HepG2 (cell line): ENCODE measurements at regions not wholly inside any gene's neighbourhood (a gene's known extent, or its start where the extent isn't known, plus 50 kb on each side); places are given as distances from the start of the nearest gene placed in this dataset.

Source experiments
- ATAC-seq: fragments of 200-7000 bp; cut with Tn5 transposase; 3 replicates; pipeline ENCODE4 v1.9.1; 2020; ENCODE audit warnings: mild to moderate bottlenecking, moderate library complexity
- BruUV-seq: library from RNA; stranded (reverse); fragments of 400-500 nt; replicated peaks from 2 replicates; lab custom pipeline; 2021; lab: Mats Ljungman, UMichigan
- CTCF ChIA-PET: fragments of 300-600 bp; formaldehyde crosslinking; extraction: SDS; loops from one replicate; lab custom pipeline; 2021; ENCODE audit warnings: low total read pairs, inconsistent platforms, low intra/inter-chr PET ratio; lab: Yijun Ruan, JAX
- POLR2A ChIA-PET: fragments of 350-600 bp; sonication (Branson Sonifier 250); formaldehyde crosslinking; loops from one replicate; lab custom pipeline; 2020; ENCODE audit warnings: antibody characterized with exemption, inconsistent platforms; lab: Yijun Ruan, JAX
- DNase-seq: peaks from one replicate; pipeline ENCODE4 v3.0.0-alpha.2; 2015; ENCODE audit warnings: low spot score
- FAIRE-seq: peaks from 3 replicates; lab custom pipeline; 2011; peaks lifted over from hg19 to GRCh38; lab: Jason Lieb, UNC
- H2AFZ ChIP-seq: one replicate; pipeline ENCODE4 v1.6.1; 2011; ENCODE audit warnings: low read length, inconsistent platforms
- H3K27ac ChIP-seq: fragments of 300-600 bp; 3 replicates; pipeline ENCODE4 v1.8.0; 2011; ENCODE audit warnings: mixed run types, mild to moderate bottlenecking, mixed read lengths, low read length, inconsistent platforms; ENCODE audit not compliant: insufficient read depth; ENCODE audit errors: extremely low read length
- H3K27me3 ChIP-seq, 2 experiments: fragments of 200-600 bp in 1 of 2; 2 replicates in 1 of 2; 3 replicates in 1 of 2; pipeline versions ENCODE4 v1.6.0 to v1.8.0; 2011; ENCODE audit warnings: low read length in 2 of 2, mild to moderate bottlenecking in 2 of 2, moderate library complexity in 2 of 2, inconsistent platforms in 1 of 2; ENCODE audit not compliant: insufficient read depth in 2 of 2, control insufficient read depth in 1 of 2
- H3K36me3 ChIP-seq, 2 experiments: fragments of 200-600 bp in 1 of 2; replicated peaks in 1 of 2; 2 replicates in 1 of 2; 3 replicates in 1 of 2; pipeline versions ENCODE4 v1.5.1 to v1.8.0; 2011; ENCODE audit warnings: low read length in 2 of 2, inconsistent platforms in 1 of 2; ENCODE audit not compliant: insufficient read depth in 2 of 2, control insufficient read depth in 1 of 2
- H3K4me1 ChIP-seq: 2 replicates; pipeline ENCODE4 v1.5.1; 2012; ENCODE audit warnings: low read length, inconsistent platforms; ENCODE audit not compliant: insufficient read depth
- H3K4me2 ChIP-seq: 2 replicates; pipeline ENCODE4 v1.6.0; 2011; ENCODE audit warnings: low read depth, low read length, inconsistent platforms
- H3K4me3 ChIP-seq, 3 experiments: fragments of 200-600 bp in 1 of 3; sonication (generic), shearing (Covaris generic) in 1 of 3; replicated peaks in 1 of 3; 2 replicates each; pipeline ENCODE4 v1.5.1; 2011 to 2016; ENCODE audit warnings: low read length in 3 of 3, inconsistent platforms in 2 of 3, low read depth in 2 of 3, mild to moderate bottlenecking in 2 of 3, control low read depth in 1 of 3, mixed read lengths in 1 of 3; ENCODE audit not compliant: insufficient read depth in 1 of 3
- H3K79me2 ChIP-seq: one replicate; pipeline ENCODE4 v1.6.1; 2011; ENCODE audit warnings: low read length, inconsistent platforms; ENCODE audit not compliant: insufficient read depth
- H3K9ac ChIP-seq: 2 replicates; pipeline ENCODE4 v1.6.0; 2011; ENCODE audit warnings: mild to moderate bottlenecking, low read depth, low read length, inconsistent platforms; ENCODE audit not compliant: insufficient read depth
- H3K9me3 ChIP-seq: 2 replicates; pipeline ENCODE4 v1.5.1; 2012; ENCODE audit warnings: mild to moderate bottlenecking, low read length
- H4K20me1 ChIP-seq: 2 replicates; pipeline ENCODE4 v1.6.0; 2011; ENCODE audit warnings: inconsistent platforms, mild to moderate bottlenecking, low read length, moderate library complexity; ENCODE audit not compliant: insufficient read depth
- MED13 ChIP-seq: sonication (generic); formaldehyde crosslinking; IDR thresholded peaks from 2 replicates; pipeline ENCODE4 v1.5.0; 2020; ENCODE audit warnings: missing genetic modification reagents
- ZMYM4 ChIP-seq: sonication (generic); formaldehyde crosslinking; IDR thresholded peaks from 2 replicates; pipeline ENCODE4 v1.8.1; 2023; ENCODE audit warnings: mild to moderate bottlenecking, missing genetic modification reagents
- ZNF337 ChIP-seq: sonication (generic); formaldehyde crosslinking; IDR thresholded peaks from 2 replicates; pipeline ENCODE4 v1.5.1; 2020; ENCODE audit warnings: missing genetic modification reagents, low read depth, mild to moderate bottlenecking, borderline replicate concordance
- ZNF703 ChIP-seq: sonication (generic); formaldehyde crosslinking; IDR thresholded peaks from 2 replicates; pipeline ENCODE4 v1.5.1; 2020; ENCODE audit warnings: missing genetic modification reagents, mild to moderate bottlenecking, moderate library complexity, borderline replicate concordance
- ZNF782 ChIP-seq: sonication (generic); formaldehyde crosslinking; IDR thresholded peaks from 2 replicates; pipeline ENCODE4 v1.4.0; 2020; ENCODE audit warnings: missing genetic modification reagents, mild to moderate bottlenecking, borderline replicate concordance
- ZNF83 ChIP-seq: sonication (generic); formaldehyde crosslinking; IDR thresholded peaks from 2 replicates; pipeline ENCODE4 v1.4.0; 2020; ENCODE audit warnings: missing genetic modification reagents, mild to moderate bottlenecking, borderline replicate concordance
- ZNF879 ChIP-seq: sonication (generic); formaldehyde crosslinking; IDR thresholded peaks from 2 replicates; pipeline ENCODE4 v1.8.1; 2023; ENCODE audit warnings: missing genetic modification reagents
- WGBS: methylation state at CpG from one replicate; pipeline ENCODE4 v1.1.6; 2017; ENCODE audit warnings: low lambda C conversion rate; 5-methylcytosine and 5-hydroxymethylcytosine counted together
- in situ Hi-C: cut with HindIII; loops from 2 replicates; pipeline ENCODE4 v1.10.0; 2017; ENCODE audit warnings: low pct_unique_long_range_greater_than_20kb; ENCODE audit not compliant: extremely low pct_ligation_motif_present
- intact Hi-C: fragments of 100-400 bp; cut with micrococcal nuclease; formaldehyde crosslinking; loops from one replicate; pipeline ENCODE4 v1.10.0; 2022; ENCODE audit not compliant: unreplicated experiment
- TF ChIP-seq, protein P1 (sequence below): sonication (generic); formaldehyde crosslinking; IDR thresholded peaks from 2 replicates; pipeline ENCODE4 v1.5.0; 2020; ENCODE audit warnings: missing genetic modification reagents
- TF ChIP-seq, protein P2 (sequence below): sonication (generic); formaldehyde crosslinking; IDR thresholded peaks from 2 replicates; pipeline ENCODE4 v1.4.0; 2020; ENCODE audit warnings: mild to moderate bottlenecking, missing genetic modification reagents, borderline replicate concordance

DNA sequence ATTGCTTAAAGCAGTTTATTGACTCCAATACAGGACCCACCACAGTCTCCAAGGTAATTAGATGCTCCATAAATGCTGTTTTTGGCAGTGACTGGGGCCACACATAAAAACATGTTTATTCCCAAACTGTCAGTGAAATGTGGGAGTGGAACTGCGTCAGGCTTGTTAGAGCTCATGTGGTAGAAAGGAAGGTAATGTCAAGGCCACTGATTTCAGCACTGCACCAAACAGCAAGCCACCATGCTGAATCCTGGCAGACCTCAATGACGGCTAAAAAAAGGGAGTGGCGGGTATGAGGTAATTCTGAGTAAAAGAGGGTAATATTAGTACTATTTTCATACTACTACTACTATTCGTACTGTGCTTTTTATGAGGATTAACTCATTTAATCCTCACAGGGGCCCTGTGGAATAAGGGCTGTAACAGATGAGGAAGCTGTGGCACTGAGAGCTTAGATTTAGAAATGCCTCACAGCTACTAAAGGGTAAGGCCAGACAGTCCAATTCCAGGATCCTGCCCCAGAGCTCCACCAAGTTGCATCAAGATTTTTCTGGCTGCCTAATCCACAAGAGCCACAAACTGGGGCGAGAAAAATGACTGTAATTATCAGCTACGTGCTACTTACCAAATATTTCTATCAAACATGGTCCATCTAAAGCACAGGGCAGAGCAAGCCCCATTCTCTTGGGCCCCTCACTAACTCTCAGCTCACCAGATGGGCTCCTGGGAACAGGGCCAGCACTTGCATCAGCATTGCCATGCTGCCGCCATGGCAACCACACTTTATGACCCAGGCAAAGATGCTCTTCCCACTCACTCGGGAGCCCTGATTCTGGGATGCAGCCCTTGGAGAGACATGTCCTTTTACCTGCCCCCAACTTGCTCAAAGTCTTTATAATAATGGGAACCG is 83.6 kb upstream of the SPATA12 start:
- BruUV-seq: no TSS peak

More for the DNA sequence above, 83.6 kb upstream of the SPATA12 start:
- 94% methylated on average over 9 of the region's 9 CpGs for WGBS
- H3K36me3 ChIP-seq: peaks cover 0 to 5% of the 10 kb centered on the region in 2 experiments; a peak in 1 of 5 replicates
- TF ChIP-seq ZNF703 (CRISPR knock-in tag): no peak
- TF ChIP-seq ZNF782 (CRISPR knock-in tag): no peak
- no peak for TF ChIP-seq ZMYM4 (CRISPR knock-in tag)
- TF ChIP-seq MED13 (CRISPR knock-in tag): no peak
- TF ChIP-seq, protein P1, sequence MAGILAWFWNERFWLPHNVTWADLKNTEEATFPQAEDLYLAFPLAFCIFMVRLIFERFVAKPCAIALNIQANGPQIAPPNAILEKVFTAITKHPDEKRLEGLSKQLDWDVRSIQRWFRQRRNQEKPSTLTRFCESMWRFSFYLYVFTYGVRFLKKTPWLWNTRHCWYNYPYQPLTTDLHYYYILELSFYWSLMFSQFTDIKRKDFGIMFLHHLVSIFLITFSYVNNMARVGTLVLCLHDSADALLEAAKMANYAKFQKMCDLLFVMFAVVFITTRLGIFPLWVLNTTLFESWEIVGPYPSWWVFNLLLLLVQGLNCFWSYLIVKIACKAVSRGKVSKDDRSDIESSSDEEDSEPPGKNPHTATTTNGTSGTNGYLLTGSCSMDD: no peak
- TF ChIP-seq ZNF83 (CRISPR knock-in tag): no peak
- TF ChIP-seq ZNF337 (CRISPR knock-in tag): no peak
- no peak for TF ChIP-seq ZNF879 (CRISPR knock-in tag)
- TF ChIP-seq, protein P2, sequence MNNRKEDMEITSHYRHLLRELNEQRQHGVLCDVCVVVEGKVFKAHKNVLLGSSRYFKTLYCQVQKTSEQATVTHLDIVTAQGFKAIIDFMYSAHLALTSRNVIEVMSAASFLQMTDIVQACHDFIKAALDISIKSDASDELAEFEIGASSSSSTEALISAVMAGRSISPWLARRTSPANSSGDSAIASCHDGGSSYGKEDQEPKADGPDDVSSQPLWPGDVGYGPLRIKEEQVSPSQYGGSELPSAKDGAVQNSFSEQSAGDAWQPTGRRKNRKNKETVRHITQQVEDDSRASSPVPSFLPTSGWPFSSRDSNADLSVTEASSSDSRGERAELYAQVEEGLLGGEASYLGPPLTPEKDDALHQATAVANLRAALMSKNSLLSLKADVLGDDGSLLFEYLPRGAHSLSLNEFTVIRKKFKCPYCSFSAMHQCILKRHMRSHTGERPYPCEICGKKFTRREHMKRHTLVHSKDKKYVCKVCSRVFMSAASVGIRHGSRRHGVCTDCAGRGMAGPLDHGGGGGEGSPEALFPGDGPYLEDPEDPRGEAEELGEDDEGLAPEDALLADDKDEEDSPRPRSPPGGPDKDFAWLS (CRISPR knock-in tag): no peak
- no peak overlapping the region for H3K4me3 ChIP-seq
- H4K20me1 ChIP-seq: no peaks in the 10 kb centered on the region
- ChIA-PET POLR2A (no interaction called here), CTCF (no interaction called here)
- FAIRE-seq (no peak), ATAC-seq (no peak), DNase-seq (no peak)
- in situ Hi-C loops (no loop called here), intact Hi-C loops (no loop called here)
- no peaks in the 10 kb centered on the region for H3K9me3 ChIP-seq
- H2AFZ ChIP-seq: no peak overlapping the region
- H3K27ac ChIP-seq: no peak overlapping the region
- no peaks in the 10 kb centered on the region for H3K27me3 ChIP-seq
- no peak overlapping the region for H3K4me2 ChIP-seq
- no peaks in the 10 kb centered on the region for H3K79me2 ChIP-seq
- no peaks in the 10 kb centered on the region for H3K4me1 ChIP-seq
- H3K9ac ChIP-seq: no peak overlapping the region
